SK-N-SH (cell line): ENCODE measurements at regions not wholly inside any gene's neighbourhood (a gene's known extent, or its start where the extent isn't known, plus 50 kb on each side); places are given as distances from the start of the nearest gene placed in this dataset.

Experiments
- CTCF ChIA-PET: fragments of 300-600, 350-600 bp; formaldehyde crosslinking; extraction: SDS; loops from one replicate; lab custom pipeline; 2021; lab: Yijun Ruan, JAX
- POLR2A ChIA-PET: fragments of 350-600 bp; sonication (Branson Sonifier 250); formaldehyde crosslinking; extraction: SDS; loops from one replicate; lab custom pipeline; 2020; ENCODE audit warnings: antibody characterized with exemption, inconsistent platforms; lab: Yijun Ruan, JAX
- DNase-seq: peaks from one replicate; pipeline ENCODE4 v3.0.0; 2012
- H2AFZ ChIP-seq: fragments of 200-600 bp; sonication (generic); 2 replicates; pipeline ENCODE4 v1.8.1; 2016; ENCODE audit warnings: antibody characterized with exemption, mild to moderate bottlenecking, low read depth
- H3F3A ChIP-seq: fragments of 200-600 bp; sonication (generic); replicated peaks from 2 replicates; pipeline ENCODE3; 2016; ENCODE audit warnings: antibody characterized with exemption, mild to moderate bottlenecking; ENCODE audit not compliant: insufficient read depth
- H3K27ac ChIP-seq, 2 experiments: fragments of 200-500 bp in 1 of 2; fragments of 200-600 bp in 1 of 2; sonication (Bioruptor generic) in 1 of 2; sonication (generic), shearing (Covaris generic) in 1 of 2; 2 replicates each; pipeline versions ENCODE4 v1.5.1 to v1.6.1; 2014 to 2016; ENCODE audit warnings: low read depth in 2 of 2, inconsistent platforms in 1 of 2, low read length in 1 of 2, mild to moderate bottlenecking in 1 of 2, mixed read lengths in 1 of 2
- H3K27me3 ChIP-seq: fragments of 200-600 bp; sonication (generic), shearing (Covaris generic); 2 replicates; pipeline ENCODE4 v1.6.1; 2016; ENCODE audit warnings: mixed run types; ENCODE audit not compliant: insufficient read depth
- H3K36me3 ChIP-seq, 2 experiments: fragments of 200-500 bp in 1 of 2; fragments of 200-600 bp in 1 of 2; sonication (Bioruptor generic) in 1 of 2; sonication (generic) in 1 of 2; replicated peaks in 1 of 2; 2 replicates each; pipeline versions ENCODE3 to v1.5.1; 2014 to 2016; ENCODE audit warnings: low read length in 1 of 2, mild to moderate bottlenecking in 1 of 2; ENCODE audit not compliant: insufficient read depth in 2 of 2, control insufficient read depth in 1 of 2
- H3K4me1 ChIP-seq, 2 experiments: fragments of 200-500 bp in 1 of 2; fragments of 200-600 bp in 1 of 2; sonication (Bioruptor generic) in 1 of 2; sonication (generic), shearing (Covaris generic) in 1 of 2; 2 replicates each; pipeline versions ENCODE4 v1.5.1 to v1.6.1; 2014 to 2016; ENCODE audit warnings: low read depth in 1 of 2, low read length in 1 of 2, mixed run types in 1 of 2; ENCODE audit not compliant: insufficient read depth in 2 of 2, control insufficient read depth in 1 of 2
- H3K4me2 ChIP-seq: fragments of 200-600 bp; sonication (generic), shearing (Covaris generic); 2 replicates; pipeline ENCODE4 v1.6.1; 2017; ENCODE audit warnings: mixed run types
- H3K4me3 ChIP-seq, 2 experiments: fragments of 200-500 bp in 1 of 2; fragments of 200-600 bp in 1 of 2; sonication (Bioruptor generic) in 1 of 2; sonication (generic), shearing (Covaris generic) in 1 of 2; 2 replicates each; pipeline versions ENCODE4 v1.5.1 to v1.8.1; 2014 to 2016; ENCODE audit warnings: low read depth in 2 of 2, inconsistent platforms in 1 of 2, low read length in 1 of 2, mild to moderate bottlenecking in 1 of 2, mixed read lengths in 1 of 2, moderate library complexity in 1 of 2
- H3K79me2 ChIP-seq: fragments of 200-600 bp; sonication (generic); 2 replicates; pipeline ENCODE4 v1.8.1; 2017; ENCODE audit warnings: mild to moderate bottlenecking; ENCODE audit not compliant: insufficient read depth
- H3K9ac ChIP-seq: fragments of 200-600 bp; sonication (generic); 2 replicates; pipeline ENCODE4 v1.6.1; 2017; ENCODE audit warnings: mixed run types
- H3K9me2 ChIP-seq: fragments of 200-600 bp; sonication (generic); 2 replicates; pipeline ENCODE4 v1.6.1; 2017; ENCODE audit warnings: mixed run types
- H3K9me3 ChIP-seq: fragments of 200-600 bp; sonication (generic); 2 replicates; pipeline ENCODE4 v1.6.1; 2017; ENCODE audit warnings: mixed run types, mild to moderate bottlenecking, moderate library complexity
- H4K20me1 ChIP-seq: fragments of 200-600 bp; sonication (generic); 2 replicates; pipeline ENCODE4 v1.6.1; 2017; ENCODE audit warnings: mild to moderate bottlenecking, mixed run types; ENCODE audit not compliant: insufficient read depth
- CHD2 ChIP-seq: fragments of 150-350 bp; IDR thresholded peaks from 2 replicates; pipeline ENCODE4 v1.6.1; 2018; ENCODE audit warnings: low read length; ENCODE audit not compliant: partially characterized antibody
- ELF1 ChIP-seq: IDR thresholded peaks from 2 replicates; pipeline ENCODE4 v1.4.0; 2012
- FOXM1 ChIP-seq: IDR thresholded peaks from 2 replicates; pipeline ENCODE4 v1.4.0; 2012; ENCODE audit warnings: low read depth, mild to moderate bottlenecking
- GATA2 ChIP-seq: sonication (generic); formaldehyde crosslinking; IDR thresholded peaks from 2 replicates; pipeline ENCODE4 v1.5.0; 2020; ENCODE audit warnings: mild to moderate bottlenecking, missing genetic modification reagents
- JUND ChIP-seq: IDR thresholded peaks from 2 replicates; pipeline ENCODE4 v1.4.0; 2012
- NFIC ChIP-seq: IDR thresholded peaks from 2 replicates; pipeline ENCODE4 v1.4.0; 2012; ENCODE audit warnings: borderline replicate concordance
- RAD21 ChIP-seq: IDR thresholded peaks from 2 replicates; pipeline ENCODE4 v1.6.1; 2012; ENCODE audit warnings: mild to moderate bottlenecking, low read length
- RCOR1 ChIP-seq: fragments of 150-350 bp; IDR thresholded peaks from 2 replicates; pipeline ENCODE4 v1.6.1; 2017; ENCODE audit warnings: antibody characterized with exemption, low read length
- RXRA ChIP-seq: IDR thresholded peaks from 2 replicates; pipeline ENCODE4 v1.4.0; 2012; ENCODE audit warnings: low read depth, mild to moderate bottlenecking, borderline replicate concordance
- TAF1 ChIP-seq: IDR thresholded peaks from 2 replicates; pipeline ENCODE4 v1.6.1; 2012; ENCODE audit warnings: low read depth, mild to moderate bottlenecking, low read length, moderate library complexity, borderline replicate concordance
- TCF12 ChIP-seq: IDR thresholded peaks from 2 replicates; pipeline ENCODE4 v1.4.0; 2012
- whole genome bisulfite sequencing: methylation state at CpG from one replicate; pipeline ENCODE4 v1.1.6; 2017; ENCODE audit warnings: low lambda C conversion rate; 5-methylcytosine and 5-hydroxymethylcytosine counted together
- TF ChIP-seq, protein P1 (sequence below): fragments of 200-600 bp; sonication (generic); IDR thresholded peaks from 2 replicates; pipeline ENCODE4 v1.6.1; 2017; ENCODE audit warnings: antibody characterized with exemption, mild to moderate bottlenecking, moderate library complexity
- TF ChIP-seq, protein P2 (sequence below): IDR thresholded peaks from 2 replicates; pipeline ENCODE4 v1.4.0; 2012; ENCODE audit warnings: low read depth

- no peaks in the 10 kb centered on the region for H3K9me2 ChIP-seq
- no peak overlapping the region for H3K27ac ChIP-seq
- ChIA-PET CTCF (interaction anchor here (1.4 kb wide), 1 partner anchor 10 kb away, joined by 4 read pairs; no protein-coding TSS in a partner anchor), POLR2A (no interaction called here)
- 75% methylated on average over 8 of the region's 8 CpGs for WGBS
- H2AFZ ChIP-seq = no peak overlapping the region
- DNase-seq = no peak
- H3F3A ChIP-seq = no peaks in the 10 kb centered on the region
- no peaks in the 10 kb centered on the region for H3K27me3 ChIP-seq
- no peaks in the 10 kb centered on the region for H3K36me3 ChIP-seq
- H3K4me2 ChIP-seq = no peak overlapping the region
- no peak overlapping the region for H3K4me3 ChIP-seq
- no peak overlapping the region for H3K9ac ChIP-seq
- H3K9me3 ChIP-seq = no peaks in the 10 kb centered on the region
- no peaks in the 10 kb centered on the region for H3K79me2 ChIP-seq
- peaks cover 0 to 6% of the 10 kb centered on the region in 2 experiments; a peak in 1 of 4 replicates for H3K4me1 ChIP-seq
- no peaks in the 10 kb centered on the region for H4K20me1 ChIP-seq
- TF ChIP-seq ELF1 (no peak), NFIC (no peak), JUND (no peak), GATA2 (CRISPR knock-in tag) (no peak), RXRA (no peak), TCF12 (no peak), TAF1 (no peak), FOXM1 (no peak), CHD2 (no peak), RCOR1 (no peak)
- TF ChIP-seq, protein P1, sequence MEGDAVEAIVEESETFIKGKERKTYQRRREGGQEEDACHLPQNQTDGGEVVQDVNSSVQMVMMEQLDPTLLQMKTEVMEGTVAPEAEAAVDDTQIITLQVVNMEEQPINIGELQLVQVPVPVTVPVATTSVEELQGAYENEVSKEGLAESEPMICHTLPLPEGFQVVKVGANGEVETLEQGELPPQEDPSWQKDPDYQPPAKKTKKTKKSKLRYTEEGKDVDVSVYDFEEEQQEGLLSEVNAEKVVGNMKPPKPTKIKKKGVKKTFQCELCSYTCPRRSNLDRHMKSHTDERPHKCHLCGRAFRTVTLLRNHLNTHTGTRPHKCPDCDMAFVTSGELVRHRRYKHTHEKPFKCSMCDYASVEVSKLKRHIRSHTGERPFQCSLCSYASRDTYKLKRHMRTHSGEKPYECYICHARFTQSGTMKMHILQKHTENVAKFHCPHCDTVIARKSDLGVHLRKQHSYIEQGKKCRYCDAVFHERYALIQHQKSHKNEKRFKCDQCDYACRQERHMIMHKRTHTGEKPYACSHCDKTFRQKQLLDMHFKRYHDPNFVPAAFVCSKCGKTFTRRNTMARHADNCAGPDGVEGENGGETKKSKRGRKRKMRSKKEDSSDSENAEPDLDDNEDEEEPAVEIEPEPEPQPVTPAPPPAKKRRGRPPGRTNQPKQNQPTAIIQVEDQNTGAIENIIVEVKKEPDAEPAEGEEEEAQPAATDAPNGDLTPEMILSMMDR = no peak
- TF ChIP-seq, protein P2, sequence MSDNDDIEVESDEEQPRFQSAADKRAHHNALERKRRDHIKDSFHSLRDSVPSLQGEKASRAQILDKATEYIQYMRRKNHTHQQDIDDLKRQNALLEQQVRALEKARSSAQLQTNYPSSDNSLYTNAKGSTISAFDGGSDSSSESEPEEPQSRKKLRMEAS = no peak
These were observed 262.7 kb downstream of the HAUS1 start for GRCh38 chr18:46366751-46367376.

DNA sequence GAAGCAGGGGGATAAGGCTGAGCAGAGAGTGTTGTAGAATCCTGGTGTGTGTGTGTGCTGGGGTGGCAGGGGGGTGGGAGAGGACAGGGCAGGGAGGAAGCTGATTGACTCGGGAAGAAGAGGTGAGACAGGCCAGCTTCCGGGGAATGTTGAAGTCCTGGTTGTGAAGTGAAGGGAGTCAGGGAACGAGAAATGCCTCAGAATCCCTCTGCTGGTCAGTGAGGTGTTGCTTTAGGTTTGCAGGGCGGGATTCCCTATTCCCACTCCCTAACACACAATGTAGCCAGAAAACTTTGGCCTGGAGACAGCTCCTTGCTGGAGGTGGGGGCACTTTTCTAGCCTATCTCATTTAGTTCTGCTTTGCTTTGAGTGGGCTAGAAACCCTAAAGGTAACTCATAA lies 265.1 kb downstream of the HAUS1 start:
- Histone ChIP-seq H3K4me3 (no peak overlapping the region), H3K9me2 (no peaks in the 10 kb centered on the region), H3K79me2 (no peaks in the 10 kb centered on the region)
- peak; percentile 14; the same call in 1 of the 2 replicates for TF ChIP-seq RAD21
- no peak for TF ChIP-seq TCF12
- TF ChIP-seq, all 33 proteins: peak for 1
- H3K36me3 ChIP-seq = no peaks in the 10 kb centered on the region
- no peak overlapping the region for H2AFZ ChIP-seq
- no peaks in the 10 kb centered on the region for H4K20me1 ChIP-seq
- no peaks in the 10 kb centered on the region for H3F3A ChIP-seq
- DNase-seq = no peak
- H3K9me3 ChIP-seq = no peaks in the 10 kb centered on the region
- H3K27me3 ChIP-seq = no peaks in the 10 kb centered on the region
- ChIA-PET CTCF (interaction anchor here (1.4 to 1.9 kb wide), 5 partner anchors 8 to 289 kb away, joined by 3 to 7 read pairs (median 4); no protein-coding TSS in a partner anchor), POLR2A (no interaction called here)
- H3K4me2 ChIP-seq = no peak overlapping the region
- H3K4me1 ChIP-seq = peaks cover 0 to 30% of the 10 kb centered on the region in 2 experiments; a peak in 2 of 4 replicates
- no peak overlapping the region for H3K27ac ChIP-seq
- H3K9ac ChIP-seq = no peak overlapping the region
- 44% methylated on average over 4 of the region's 4 CpGs for WGBS
